ENCODE measurements at regions not wholly inside any gene's neighbourhood (a gene's known extent, or its start where the extent isn't known, plus 50 kb on each side); places are given as distances from the start of the nearest gene placed in this dataset.

GRCh38 chr10:106341356-106341755 is 823.1 kb downstream of the SORCS1 start:
- no peaks in the 10 kb centered on the region for H3K36me3 ChIP-seq
- H3K27ac ChIP-seq: no peak overlapping the region
- no peak overlapping the region for H3K9ac ChIP-seq
- no peak overlapping the region for H3K4me3 ChIP-seq
- H3K4me2 ChIP-seq: no peak overlapping the region
- no peak for TF ChIP-seq Cebpa-rat (IDR thresholded peaks at IDR 0.05)
- H4K20me1 ChIP-seq: no peaks in the 10 kb centered on the region
- no peaks in the 10 kb centered on the region for H3K9me3 ChIP-seq
- H3K27me3 ChIP-seq: no peaks in the 10 kb centered on the region
- no peaks in the 10 kb centered on the region for H3K4me1 ChIP-seq

DNA sequence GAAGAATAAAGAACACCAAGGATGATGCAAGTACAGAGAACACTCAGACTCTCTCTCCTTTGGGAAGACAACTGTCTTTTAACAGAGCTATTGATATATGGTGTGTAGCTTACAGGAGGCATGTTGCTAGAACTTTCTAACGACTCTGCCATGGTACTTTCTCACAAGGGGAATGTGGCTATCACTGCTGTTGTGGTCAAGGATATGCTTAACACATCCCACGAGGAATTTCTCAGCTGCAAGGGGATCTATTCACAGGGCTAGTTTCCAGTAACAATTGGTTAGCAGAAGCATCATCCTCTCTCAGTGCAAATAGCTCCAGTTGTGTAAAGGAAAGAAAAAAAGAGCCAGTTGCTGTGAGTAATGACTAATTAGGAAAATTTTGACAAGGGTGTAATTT is 826.0 kb downstream of the SORCS1 start:
- no peak overlapping the region for H3K9ac ChIP-seq
- no peaks in the 10 kb centered on the region for H3K4me1 ChIP-seq
- H3K4me3 ChIP-seq: no peak overlapping the region
- no peak overlapping the region for H3K4me2 ChIP-seq
- no peaks in the 10 kb centered on the region for H4K20me1 ChIP-seq
- TF ChIP-seq Cebpa-rat (IDR thresholded peaks at IDR 0.05): no peak
- no peak overlapping the region for H3K27ac ChIP-seq
- no peaks in the 10 kb centered on the region for H3K9me3 ChIP-seq
- no peaks in the 10 kb centered on the region for H3K36me3 ChIP-seq
- no peaks in the 10 kb centered on the region for H3K27me3 ChIP-seq

DNA sequence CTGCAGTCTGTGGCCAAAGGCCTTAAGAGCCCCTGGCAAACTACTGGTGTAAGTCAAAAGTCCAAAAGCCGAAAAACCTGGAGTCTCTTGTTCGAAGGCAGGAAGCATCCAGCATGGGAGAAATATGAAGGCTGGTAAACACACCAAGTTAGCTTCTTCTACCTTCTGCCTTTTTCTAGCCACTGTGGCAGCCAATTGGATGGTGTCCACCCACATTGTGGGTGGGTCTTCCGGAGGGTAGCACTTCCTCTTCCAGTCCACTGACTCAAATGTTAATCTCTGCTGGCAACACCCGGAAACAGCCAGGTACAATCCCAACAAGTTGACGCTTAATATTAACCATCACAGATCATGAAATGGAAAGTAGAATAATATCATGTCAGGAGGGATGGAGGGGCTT is 827.6 kb downstream of the SORCS1 start:
- Histone ChIP-seq H4K20me1 (no peaks in the 10 kb centered on the region), H3K27ac (no peak overlapping the region), H3K4me1 (no peaks in the 10 kb centered on the region), H3K4me2 (no peak overlapping the region), H3K27me3 (no peaks in the 10 kb centered on the region), H3K9ac (no peak overlapping the region), H3K4me3 (no peak overlapping the region), H3K36me3 (no peaks in the 10 kb centered on the region), H3K9me3 (no peaks in the 10 kb centered on the region)
- no peak for TF ChIP-seq Cebpa-rat (IDR thresholded peaks at IDR 0.05)

- no peaks in the 10 kb centered on the region for H4K20me1 ChIP-seq
- no peak overlapping the region for H3K27ac ChIP-seq
- H3K4me2 ChIP-seq: no peak overlapping the region
- no peak for TF ChIP-seq Cebpa-rat (IDR thresholded peaks at IDR 0.05)
- H3K4me3 ChIP-seq: no peak overlapping the region
- H3K27me3 ChIP-seq: no peaks in the 10 kb centered on the region
- H3K4me1 ChIP-seq: no peaks in the 10 kb centered on the region
- no peak overlapping the region for H3K9ac ChIP-seq
- H3K9me3 ChIP-seq: peaks cover 36% of the 10 kb centered on the region
- no peaks in the 10 kb centered on the region for H3K36me3 ChIP-seq
Measured at GRCh38 chr10:106327747-106328146, 836.8 kb downstream of the SORCS1 start.

DNA sequence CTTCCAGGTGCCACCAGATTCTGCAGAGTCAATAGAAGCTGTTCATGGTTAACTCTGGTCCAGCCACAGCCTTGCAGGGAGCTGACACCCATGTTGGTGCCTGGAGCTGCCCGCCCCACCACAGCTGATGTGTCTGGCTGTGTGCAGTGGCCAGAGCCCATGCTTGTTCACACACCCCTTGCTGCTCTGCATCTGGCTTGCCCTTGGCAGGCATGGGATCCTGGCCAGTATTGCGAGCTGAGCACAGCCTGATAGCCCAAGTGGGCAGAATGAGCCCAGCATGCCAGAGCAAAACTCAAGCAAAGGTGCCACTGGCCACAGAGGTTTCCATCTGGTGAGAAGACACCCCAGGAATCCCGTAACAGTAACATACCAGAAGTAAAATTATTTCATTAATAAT is 843.6 kb downstream of the SORCS1 start:
- H3K9ac ChIP-seq: no peak overlapping the region
- no peaks in the 10 kb centered on the region for H3K36me3 ChIP-seq
- no peaks in the 10 kb centered on the region for H3K4me1 ChIP-seq
- H3K9me3 ChIP-seq: peaks cover 10% of the 10 kb centered on the region
- no peak overlapping the region for H3K4me3 ChIP-seq
- no peaks in the 10 kb centered on the region for H4K20me1 ChIP-seq
- no peak for TF ChIP-seq Cebpa-rat (IDR thresholded peaks at IDR 0.05)
- no peaks in the 10 kb centered on the region for H3K27me3 ChIP-seq
- H3K27ac ChIP-seq: no peak overlapping the region
- no peak overlapping the region for H3K4me2 ChIP-seq

- Histone ChIP-seq H3K9me3 (peaks cover 7% of the 10 kb centered on the region), H3K4me1 (no peaks in the 10 kb centered on the region), H3K9ac (no peak overlapping the region), H3K27me3 (no peaks in the 10 kb centered on the region), H3K27ac (no peak overlapping the region), H3K36me3 (no peaks in the 10 kb centered on the region), H3K4me3 (no peak overlapping the region), H3K4me2 (no peak overlapping the region), H4K20me1 (no peaks in the 10 kb centered on the region)
- no peak for TF ChIP-seq Cebpa-rat (IDR thresholded peaks at IDR 0.05)
Measured at GRCh38 chr10:106320078-106320477, 844.4 kb downstream of the SORCS1 start.

GRCh38 chr10:106317554-106317953 is 847.0 kb downstream of the SORCS1 start:
- Histone ChIP-seq H3K36me3 (no peaks in the 10 kb centered on the region), H3K27me3 (no peaks in the 10 kb centered on the region), H3K4me3 (no peak overlapping the region), H3K4me2 (no peak overlapping the region), H3K9ac (no peak overlapping the region), H4K20me1 (no peaks in the 10 kb centered on the region), H3K9me3 (peaks cover 7% of the 10 kb centered on the region), H3K27ac (no peak overlapping the region), H3K4me1 (no peaks in the 10 kb centered on the region)
- no peak for TF ChIP-seq Cebpa-rat (IDR thresholded peaks at IDR 0.05)

- Histone ChIP-seq H3K4me2 (no peak overlapping the region), H3K27me3 (no peaks in the 10 kb centered on the region), H4K20me1 (no peaks in the 10 kb centered on the region), H3K9ac (no peak overlapping the region), H3K4me1 (no peaks in the 10 kb centered on the region), H3K4me3 (no peak overlapping the region), H3K36me3 (no peaks in the 10 kb centered on the region), H3K9me3 (no peaks in the 10 kb centered on the region), H3K27ac (no peak overlapping the region)
- TF ChIP-seq Cebpa-rat (IDR thresholded peaks at IDR 0.05): no peak
Measured at GRCh38 chr10:106313041-106313440, 851.5 kb downstream of the SORCS1 start.

- TF ChIP-seq Cebpa-rat (IDR thresholded peaks at IDR 0.05): no peak
- H4K20me1 ChIP-seq: no peaks in the 10 kb centered on the region
- no peaks in the 10 kb centered on the region for H3K36me3 ChIP-seq
- H3K4me2 ChIP-seq: no peak overlapping the region
- H3K9me3 ChIP-seq: no peaks in the 10 kb centered on the region
- H3K4me3 ChIP-seq: no peak overlapping the region
- H3K27me3 ChIP-seq: no peaks in the 10 kb centered on the region
- H3K9ac ChIP-seq: no peak overlapping the region
- H3K27ac ChIP-seq: no peak overlapping the region
- H3K4me1 ChIP-seq: no peaks in the 10 kb centered on the region
Measured at GRCh38 chr10:106312087-106312486, 852.4 kb downstream of the SORCS1 start.

- no peaks in the 10 kb centered on the region for H3K36me3 ChIP-seq
- H3K27me3 ChIP-seq: no peaks in the 10 kb centered on the region
- no peak for TF ChIP-seq Cebpa-rat (IDR thresholded peaks at IDR 0.05)
- no peak overlapping the region for H3K9ac ChIP-seq
- H3K9me3 ChIP-seq: no peaks in the 10 kb centered on the region
- H4K20me1 ChIP-seq: no peaks in the 10 kb centered on the region
- H3K4me2 ChIP-seq: no peak overlapping the region
- H3K27ac ChIP-seq: no peak overlapping the region
- H3K4me3 ChIP-seq: no peak overlapping the region
- no peaks in the 10 kb centered on the region for H3K4me1 ChIP-seq
Measured at GRCh38 chr10:106311590-106311989, 852.9 kb downstream of the SORCS1 start.

DNA sequence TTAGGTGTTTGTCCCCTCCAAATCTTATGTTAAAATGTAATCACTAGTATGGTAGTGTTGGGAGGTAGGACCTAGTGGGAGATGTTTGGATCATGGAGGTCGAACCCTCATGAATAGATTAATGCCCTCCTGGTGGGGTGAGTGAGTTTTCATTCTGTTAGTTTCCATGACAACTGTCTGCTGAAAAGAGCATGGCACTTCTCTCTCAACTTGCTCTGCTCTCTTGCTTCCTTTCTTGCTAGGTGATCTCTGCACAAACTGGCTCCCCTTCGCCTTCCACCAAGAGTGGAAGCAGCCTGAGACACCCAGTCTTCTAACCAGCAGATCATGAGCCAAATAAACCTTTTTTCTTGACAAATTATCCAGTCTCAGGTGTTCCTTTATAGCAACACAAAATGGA is 853.9 kb downstream of the SORCS1 start:
- Histone ChIP-seq H3K9ac (no peak overlapping the region), H3K4me1 (no peaks in the 10 kb centered on the region), H3K9me3 (no peaks in the 10 kb centered on the region), H3K4me3 (no peak overlapping the region), H4K20me1 (no peaks in the 10 kb centered on the region), H3K27ac (no peak overlapping the region), H3K4me2 (no peak overlapping the region), H3K36me3 (no peaks in the 10 kb centered on the region), H3K27me3 (no peaks in the 10 kb centered on the region)
- TF ChIP-seq Cebpa-rat (IDR thresholded peaks at IDR 0.05): no peak

Data from BLaER1 (cell line).